Sigmoid colon (tissue), 4 donors: ENCODE measurements at regions not wholly inside any gene's neighbourhood (a gene's known extent, or its start where the extent isn't known, plus 50 kb on each side); places are given as distances from the start of the nearest gene placed in this dataset.

Experiments
- EP300 ChIP-seq, 4 donors: sonication (generic); formaldehyde crosslinking; IDR thresholded peaks; one replicate each; pipeline ENCODE4 v1.6.1; 2017; ENCODE audit warnings: antibody characterized with exemption in 4 of 4
- POLR2A ChIP-seq, 2 donors: fragments of 450-650 bp; IDR thresholded peaks; one replicate each; pipeline ENCODE4 v1.6.1; 2016; ENCODE audit warnings: antibody characterized with exemption in 2 of 2, mild to moderate bottlenecking in 2 of 2, moderate library complexity in 2 of 2
- TF ChIP-seq, protein P1 (sequence below), 4 experiments: fragments of 450-650 bp in 3 of 4; fragments of 200-600 bp in 1 of 4; IDR thresholded peaks; one replicate each; pipeline ENCODE4 v1.5.1; 2016 to 2019; ENCODE audit warnings: antibody characterized with exemption in 4 of 4, mild to moderate bottlenecking in 3 of 4, moderate library complexity in 2 of 4

DNA sequence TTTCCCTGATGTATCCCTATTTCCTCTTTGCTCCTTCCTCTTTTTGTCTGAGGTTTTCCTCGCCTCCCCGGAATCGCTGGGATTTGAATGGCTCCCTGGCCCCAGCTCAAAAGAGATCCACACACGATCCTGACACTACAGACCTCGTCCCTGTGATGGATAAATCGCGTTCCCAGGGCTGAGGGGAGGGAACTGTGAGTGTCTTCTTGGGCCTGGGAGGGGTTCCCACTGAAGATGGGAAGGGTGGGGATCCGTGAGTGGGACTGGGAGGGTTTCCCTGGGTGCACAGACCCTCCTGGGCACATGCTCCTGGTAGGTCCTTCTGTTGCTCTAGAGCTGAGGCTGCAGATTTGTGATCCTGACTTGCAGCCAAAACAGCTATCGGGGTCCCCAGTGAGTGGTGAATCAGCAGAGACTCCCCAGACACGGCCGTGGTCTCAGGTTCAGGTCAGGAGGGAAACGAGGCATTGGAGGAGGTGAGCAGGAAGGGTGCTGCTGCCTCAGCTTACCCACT, 591.0 kb downstream of the PTPRU start:
- TF ChIP-seq POLR2A (IDR thresholded peaks at IDR 0.05) (no peak), EP300 (IDR thresholded peaks at IDR 0.05) (no peak)
- TF ChIP-seq, protein P1, sequence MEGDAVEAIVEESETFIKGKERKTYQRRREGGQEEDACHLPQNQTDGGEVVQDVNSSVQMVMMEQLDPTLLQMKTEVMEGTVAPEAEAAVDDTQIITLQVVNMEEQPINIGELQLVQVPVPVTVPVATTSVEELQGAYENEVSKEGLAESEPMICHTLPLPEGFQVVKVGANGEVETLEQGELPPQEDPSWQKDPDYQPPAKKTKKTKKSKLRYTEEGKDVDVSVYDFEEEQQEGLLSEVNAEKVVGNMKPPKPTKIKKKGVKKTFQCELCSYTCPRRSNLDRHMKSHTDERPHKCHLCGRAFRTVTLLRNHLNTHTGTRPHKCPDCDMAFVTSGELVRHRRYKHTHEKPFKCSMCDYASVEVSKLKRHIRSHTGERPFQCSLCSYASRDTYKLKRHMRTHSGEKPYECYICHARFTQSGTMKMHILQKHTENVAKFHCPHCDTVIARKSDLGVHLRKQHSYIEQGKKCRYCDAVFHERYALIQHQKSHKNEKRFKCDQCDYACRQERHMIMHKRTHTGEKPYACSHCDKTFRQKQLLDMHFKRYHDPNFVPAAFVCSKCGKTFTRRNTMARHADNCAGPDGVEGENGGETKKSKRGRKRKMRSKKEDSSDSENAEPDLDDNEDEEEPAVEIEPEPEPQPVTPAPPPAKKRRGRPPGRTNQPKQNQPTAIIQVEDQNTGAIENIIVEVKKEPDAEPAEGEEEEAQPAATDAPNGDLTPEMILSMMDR (IDR thresholded peaks at IDR 0.05): no peak
